ENCODE measurements at regions not wholly inside any gene's neighbourhood (a gene's known extent, or its start where the extent isn't known, plus 50 kb on each side); places are given as distances from the start of the nearest gene placed in this dataset.

- Histone ChIP-seq H3K27ac (no peak overlapping the region), H3K4me3 (no peak overlapping the region), H3K36me3 (no peaks in the 10 kb centered on the region), H3K27me3 (no peaks in the 10 kb centered on the region), H3K4me1 (no peaks in the 10 kb centered on the region), H3K9me3 (no peaks in the 10 kb centered on the region)
- TF ChIP-seq, protein P1, sequence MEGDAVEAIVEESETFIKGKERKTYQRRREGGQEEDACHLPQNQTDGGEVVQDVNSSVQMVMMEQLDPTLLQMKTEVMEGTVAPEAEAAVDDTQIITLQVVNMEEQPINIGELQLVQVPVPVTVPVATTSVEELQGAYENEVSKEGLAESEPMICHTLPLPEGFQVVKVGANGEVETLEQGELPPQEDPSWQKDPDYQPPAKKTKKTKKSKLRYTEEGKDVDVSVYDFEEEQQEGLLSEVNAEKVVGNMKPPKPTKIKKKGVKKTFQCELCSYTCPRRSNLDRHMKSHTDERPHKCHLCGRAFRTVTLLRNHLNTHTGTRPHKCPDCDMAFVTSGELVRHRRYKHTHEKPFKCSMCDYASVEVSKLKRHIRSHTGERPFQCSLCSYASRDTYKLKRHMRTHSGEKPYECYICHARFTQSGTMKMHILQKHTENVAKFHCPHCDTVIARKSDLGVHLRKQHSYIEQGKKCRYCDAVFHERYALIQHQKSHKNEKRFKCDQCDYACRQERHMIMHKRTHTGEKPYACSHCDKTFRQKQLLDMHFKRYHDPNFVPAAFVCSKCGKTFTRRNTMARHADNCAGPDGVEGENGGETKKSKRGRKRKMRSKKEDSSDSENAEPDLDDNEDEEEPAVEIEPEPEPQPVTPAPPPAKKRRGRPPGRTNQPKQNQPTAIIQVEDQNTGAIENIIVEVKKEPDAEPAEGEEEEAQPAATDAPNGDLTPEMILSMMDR (IDR thresholded peaks at IDR 0.05): no peak
- TF ChIP-seq POLR2A (IDR thresholded peaks at IDR 0.05): no peak
- 66 to 73% (median 69%) methylated on average over 2 of the region's 2 CpGs for WGBS, 4 donors
- DNase-seq (no peak), ATAC-seq (no peak)
- intact Hi-C loops (cut with DNase I): no loop called here
These were observed 274.0 kb upstream of the POU3F2 start for GRCh38 chr6:98560418-98560817.

DNA sequence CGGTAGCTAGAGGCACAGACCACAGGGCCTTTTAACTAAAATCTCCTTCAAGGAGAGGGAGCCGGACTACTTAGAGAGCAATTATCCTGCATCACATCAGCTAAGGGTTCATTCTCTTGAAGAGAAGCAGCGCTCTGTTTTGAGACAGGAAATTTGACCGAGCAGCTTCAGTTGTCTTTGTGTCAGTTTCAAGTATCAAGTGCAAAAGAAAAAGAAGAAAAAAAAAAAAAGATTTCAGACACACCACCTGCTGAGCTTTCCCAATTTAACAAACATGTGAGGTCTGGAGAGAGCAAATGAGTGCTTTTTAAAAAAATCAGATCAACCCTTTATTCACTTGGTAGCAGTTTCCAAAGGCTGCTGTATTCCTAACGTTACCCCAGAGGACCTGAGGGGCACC, 273.5 kb upstream of the POU3F2 start:
- TF ChIP-seq, protein P1 (IDR thresholded peaks at IDR 0.05): no peak
- TF ChIP-seq POLR2A (IDR thresholded peaks at IDR 0.05): no peak

DNA sequence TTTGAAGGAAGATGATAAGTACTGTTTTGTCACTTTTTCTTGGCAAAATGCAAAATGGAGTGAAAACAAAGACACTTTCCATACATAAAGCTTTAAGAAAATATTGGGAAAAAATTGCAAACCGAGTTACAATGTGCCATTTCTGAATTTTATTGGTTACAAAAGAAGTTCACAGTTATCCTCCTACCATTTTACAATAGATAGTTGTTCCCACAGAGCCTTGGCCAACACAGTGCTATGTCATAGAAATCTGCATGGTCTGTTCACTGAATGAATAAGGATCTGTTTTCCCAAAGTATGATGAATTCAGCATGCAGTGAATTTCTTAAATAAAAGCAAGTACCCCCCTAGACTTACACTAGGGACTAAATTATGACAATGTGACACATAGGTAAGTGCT, 268.2 kb upstream of the POU3F2 start:
- TF ChIP-seq, protein P1 (IDR thresholded peaks at IDR 0.05): no peak
- TF ChIP-seq POLR2A (IDR thresholded peaks at IDR 0.05): no peak
- intact Hi-C loops (cut with DNase I): no loop called here
- no peaks in the 10 kb centered on the region for H3K4me1 ChIP-seq
- WGBS, 4 donors: 30 to 49% (median 42%) methylated on average over 1 of the region's 1 CpG
- DNase-seq (no peak), ATAC-seq (no peak)
- no peak overlapping the region for H3K4me3 ChIP-seq
- no peak overlapping the region for H3K27ac ChIP-seq
- H3K9me3 ChIP-seq: no peaks in the 10 kb centered on the region
- H3K27me3 ChIP-seq: peaks cover 0 to 2% (median 0%) of the 10 kb centered on the region in 9 donors
- no peaks in the 10 kb centered on the region for H3K36me3 ChIP-seq

More for the DNA sequence above, 273.5 kb upstream of the POU3F2 start:
- DNase-seq (no peak), ATAC-seq (no peak)
- Histone ChIP-seq H3K4me1 (no peaks in the 10 kb centered on the region), H3K9me3 (no peaks in the 10 kb centered on the region), H3K27me3 (no peaks in the 10 kb centered on the region), H3K4me3 (no peak overlapping the region), H3K27ac (no peak overlapping the region), H3K36me3 (no peaks in the 10 kb centered on the region)
- intact Hi-C loops (cut with DNase I): no loop called here
- 78 to 85% (median 81%) methylated on average over 5 of the region's 5 CpGs for WGBS, 4 donors

- no peak for TF ChIP-seq POLR2A (IDR thresholded peaks at IDR 0.05)
- TF ChIP-seq, protein P1 (IDR thresholded peaks at IDR 0.05): no peak
- Histone ChIP-seq H3K27ac (no peak overlapping the region), H3K4me1 (no peaks in the 10 kb centered on the region), H3K4me3 (no peak overlapping the region), H3K9me3 (no peaks in the 10 kb centered on the region), H3K36me3 (no peaks in the 10 kb centered on the region), H3K27me3 (peaks cover 0 to 2% (median 0%) of the 10 kb centered on the region in 9 donors)
- DNase-seq (no peak), ATAC-seq (no peak)
- WGBS, 4 donors: 81 to 92% (median 85%) methylated on average over 1 of the region's 1 CpG
- intact Hi-C loops (cut with DNase I): no loop called here
These were observed 261.8 kb upstream of the POU3F2 start for GRCh38 chr6:98572579-98572978.
